HepG2 (cell line): ENCODE measurements at regions not wholly inside any gene's neighbourhood (a gene's known extent, or its start where the extent isn't known, plus 50 kb on each side); places are given as distances from the start of the nearest gene placed in this dataset.

Source experiments
- CBX2 ChIP-seq, 2 experiments: fragments of 200-600 bp in 1 of 2; sonication (generic); formaldehyde crosslinking in 1 of 2; IDR thresholded peaks; 2 replicates each; pipeline versions ENCODE4 v1.7.0 to v1.8.1; 2018 to 2022; ENCODE audit warnings: low read depth in 2 of 2, low read length in 1 of 2, mild to moderate bottlenecking in 1 of 2, missing genetic modification reagents in 1 of 2
- HOXA5 ChIP-seq: sonication (generic); formaldehyde crosslinking; IDR thresholded peaks from 2 replicates; pipeline ENCODE4 v1.4.0; 2020; ENCODE audit warnings: missing genetic modification reagents
- KAT7 ChIP-seq: IDR thresholded peaks from 2 replicates; pipeline ENCODE4 v1.6.1; 2018; ENCODE audit warnings: borderline replicate concordance, missing compliant biosample characterization
- KDM5B ChIP-seq: sonication (generic); formaldehyde crosslinking; IDR thresholded peaks from 2 replicates; pipeline ENCODE4 v1.4.0; 2020; ENCODE audit warnings: missing genetic modification reagents, mild to moderate bottlenecking, borderline replicate concordance
- SRSF9 ChIP-seq: fragments of 200-400 bp; formaldehyde crosslinking; IDR thresholded peaks from 2 replicates; pipeline ENCODE4 v1.6.1; 2018; ENCODE audit warnings: borderline replicate concordance, mild to moderate bottlenecking, low read depth, low read length; ENCODE audit not compliant: insufficient read depth, poor library complexity, severe bottlenecking
- TMF1 ChIP-seq: sonication (generic); formaldehyde crosslinking; IDR thresholded peaks from 2 replicates; pipeline ENCODE4 v1.8.1; 2022; ENCODE audit warnings: low read depth, missing genetic modification reagents
- ZBTB39 ChIP-seq: sonication (generic); formaldehyde crosslinking; IDR thresholded peaks from 2 replicates; pipeline ENCODE4 v1.5.0; 2020; ENCODE audit warnings: missing genetic modification reagents
- ZKSCAN8 ChIP-seq: IDR thresholded peaks from 2 replicates; pipeline ENCODE4 v1.6.1; 2016; ENCODE audit warnings: borderline replicate concordance, missing genetic modification reagents, missing compliant biosample characterization
- ZMYM3 ChIP-seq: sonication (generic); formaldehyde crosslinking; IDR thresholded peaks from 2 replicates; pipeline ENCODE4 v1.5.1; 2020; ENCODE audit warnings: mild to moderate bottlenecking, missing genetic modification reagents
- ZNF34 ChIP-seq: sonication (generic); formaldehyde crosslinking; IDR thresholded peaks from 2 replicates; pipeline ENCODE4 v1.4.0; 2020; ENCODE audit warnings: mild to moderate bottlenecking, missing genetic modification reagents, borderline replicate concordance
- ZNF530 ChIP-seq: sonication (generic); formaldehyde crosslinking; IDR thresholded peaks from 2 replicates; pipeline ENCODE4 v1.5.0; 2020; ENCODE audit warnings: low read depth, mild to moderate bottlenecking, missing genetic modification reagents
- ZNF547 ChIP-seq: sonication (generic); formaldehyde crosslinking; IDR thresholded peaks from 2 replicates; pipeline ENCODE4 v1.5.1; 2020; ENCODE audit warnings: mild to moderate bottlenecking, missing genetic modification reagents
- ZNF646 ChIP-seq: sonication (generic); formaldehyde crosslinking; IDR thresholded peaks from 2 replicates; pipeline ENCODE4 v1.9.0; 2021; ENCODE audit warnings: mild to moderate bottlenecking, missing genetic modification reagents
- ZNF776 ChIP-seq: sonication (generic); formaldehyde crosslinking; IDR thresholded peaks from 2 replicates; pipeline ENCODE4 v1.4.0; 2020; ENCODE audit warnings: mild to moderate bottlenecking, missing genetic modification reagents
- TF ChIP-seq, protein P1 (sequence below): sonication (generic); formaldehyde crosslinking; IDR thresholded peaks from 2 replicates; pipeline ENCODE4 v1.5.0; 2020; ENCODE audit warnings: mild to moderate bottlenecking, missing genetic modification reagents, moderate library complexity
- TF ChIP-seq, protein P2 (sequence below): sonication (generic); formaldehyde crosslinking; IDR thresholded peaks from 2 replicates; pipeline ENCODE4 v1.5.0; 2020; ENCODE audit warnings: missing genetic modification reagents

DNA sequence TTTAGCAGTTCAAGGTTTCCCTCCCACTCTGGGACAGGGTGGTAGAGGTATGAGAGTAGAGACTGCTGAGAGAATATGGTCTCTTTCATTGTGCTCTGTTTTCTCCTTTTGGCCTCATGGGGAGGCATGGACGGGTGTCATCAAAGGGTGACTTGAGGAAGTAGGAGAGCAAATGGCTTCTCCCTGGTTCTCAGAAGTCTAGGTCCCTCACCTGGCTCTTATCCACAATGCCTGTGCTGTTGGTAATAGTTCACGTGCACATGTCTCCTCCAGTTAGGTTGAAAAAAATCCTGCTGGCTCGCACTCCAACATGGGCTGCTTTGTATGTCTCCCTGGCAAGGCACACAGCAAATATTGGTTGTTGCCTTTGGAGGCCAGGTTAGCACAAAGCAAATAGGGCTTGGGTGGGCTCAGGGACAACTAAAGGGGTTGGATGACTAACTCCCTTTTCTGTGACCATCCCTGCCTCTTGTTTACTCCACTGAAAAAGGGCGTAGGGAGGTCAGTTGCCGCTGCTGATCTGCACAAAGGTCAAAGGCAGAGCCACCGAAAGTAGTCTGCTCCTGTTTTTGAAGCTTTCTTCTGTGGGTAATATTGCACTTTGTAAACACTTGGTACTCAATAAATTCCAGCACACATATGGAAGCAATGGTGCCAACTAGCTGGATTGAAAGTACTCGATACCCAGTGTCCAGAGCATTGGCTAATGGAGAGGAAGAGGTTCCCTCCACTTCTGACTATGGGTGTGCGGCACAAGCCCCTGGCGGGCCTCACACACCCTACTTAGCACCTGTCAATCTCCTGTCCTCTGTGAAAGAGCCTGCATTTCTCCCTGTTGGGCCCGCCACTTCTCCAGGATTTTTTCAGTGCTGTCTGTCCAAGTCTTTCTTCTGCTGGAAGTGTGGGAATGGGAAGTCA is 121.8 kb downstream of the SLC38A6 start (continued):
- TF ChIP-seq ZNF646 (CRISPR knock-in tag) (peak; percentile 71), ZNF530 (CRISPR knock-in tag) (no peak), ZKSCAN8 (CRISPR knock-in tag) (peak; percentile 100), ZNF547 (CRISPR knock-in tag) (0 out of 2 replicates have a peak, but pooled peaks have one; percentile 18), ZMYM3 (CRISPR knock-in tag) (peak; percentile 88), ZNF776 (CRISPR knock-in tag) (no peak), SRSF9 (no peak), HOXA5 (CRISPR knock-in tag) (no peak), KAT7 (CRISPR knock-in tag) (peak; percentile 46; the same call in 1 of the 2 replicates), ZNF34 (CRISPR knock-in tag) (0 out of 2 replicates have a peak, but pooled peaks have one; percentile 58), CBX2 (IDR thresholded peaks at IDR 0.05; ENCODE audit: low read depth, low read length) (no peak), CBX2 (CRISPR knock-in tag; IDR thresholded peaks at IDR 0.05; ENCODE audit: low read depth) (no peak), TMF1 (no peak), KDM5B (CRISPR knock-in tag) (0 out of 2 replicates have a peak, but pooled peaks have one; percentile 28), ZBTB39 (CRISPR knock-in tag) (peak; percentile 54; the same call in 1 of the 2 replicates)
- TF ChIP-seq, protein P1, sequence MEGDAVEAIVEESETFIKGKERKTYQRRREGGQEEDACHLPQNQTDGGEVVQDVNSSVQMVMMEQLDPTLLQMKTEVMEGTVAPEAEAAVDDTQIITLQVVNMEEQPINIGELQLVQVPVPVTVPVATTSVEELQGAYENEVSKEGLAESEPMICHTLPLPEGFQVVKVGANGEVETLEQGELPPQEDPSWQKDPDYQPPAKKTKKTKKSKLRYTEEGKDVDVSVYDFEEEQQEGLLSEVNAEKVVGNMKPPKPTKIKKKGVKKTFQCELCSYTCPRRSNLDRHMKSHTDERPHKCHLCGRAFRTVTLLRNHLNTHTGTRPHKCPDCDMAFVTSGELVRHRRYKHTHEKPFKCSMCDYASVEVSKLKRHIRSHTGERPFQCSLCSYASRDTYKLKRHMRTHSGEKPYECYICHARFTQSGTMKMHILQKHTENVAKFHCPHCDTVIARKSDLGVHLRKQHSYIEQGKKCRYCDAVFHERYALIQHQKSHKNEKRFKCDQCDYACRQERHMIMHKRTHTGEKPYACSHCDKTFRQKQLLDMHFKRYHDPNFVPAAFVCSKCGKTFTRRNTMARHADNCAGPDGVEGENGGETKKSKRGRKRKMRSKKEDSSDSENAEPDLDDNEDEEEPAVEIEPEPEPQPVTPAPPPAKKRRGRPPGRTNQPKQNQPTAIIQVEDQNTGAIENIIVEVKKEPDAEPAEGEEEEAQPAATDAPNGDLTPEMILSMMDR (CRISPR knock-in tag), result no peak
- TF ChIP-seq, protein P2, sequence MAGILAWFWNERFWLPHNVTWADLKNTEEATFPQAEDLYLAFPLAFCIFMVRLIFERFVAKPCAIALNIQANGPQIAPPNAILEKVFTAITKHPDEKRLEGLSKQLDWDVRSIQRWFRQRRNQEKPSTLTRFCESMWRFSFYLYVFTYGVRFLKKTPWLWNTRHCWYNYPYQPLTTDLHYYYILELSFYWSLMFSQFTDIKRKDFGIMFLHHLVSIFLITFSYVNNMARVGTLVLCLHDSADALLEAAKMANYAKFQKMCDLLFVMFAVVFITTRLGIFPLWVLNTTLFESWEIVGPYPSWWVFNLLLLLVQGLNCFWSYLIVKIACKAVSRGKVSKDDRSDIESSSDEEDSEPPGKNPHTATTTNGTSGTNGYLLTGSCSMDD, result no peak
